B cell (primary cell): ENCODE measurements at regions not wholly inside any gene's neighbourhood (a gene's known extent, or its start where the extent isn't known, plus 50 kb on each side); places are given as distances from the start of the nearest gene placed in this dataset.

Experiments used
- ATAC-seq: fragments of 200-7000 bp; cut with Tn5 transposase; one replicate; pipeline ENCODE4 v1.10.0; 2021; ENCODE audit warnings: low read depth, mild to moderate bottlenecking, moderate number of reproducible peaks, moderate library complexity
- CTCF ChIA-PET: fragments of 350-600 bp; sonication (Branson Sonifier 250); formaldehyde crosslinking; loops from one replicate; lab custom pipeline; 2021; ENCODE audit warnings: antibody characterized with exemption, inconsistent platforms; lab: Charles Lee
- POLR2A ChIA-PET: fragments of 350-600 bp; sonication (Branson Sonifier 250); formaldehyde crosslinking; loops from one replicate; lab custom pipeline; 2021; ENCODE audit warnings: antibody characterized with exemption; lab: Charles Lee
- DNase-seq: peaks from one replicate; pipeline ENCODE4 v3.0.0; 2013
- H2AFZ ChIP-seq: 2 replicates; pipeline ENCODE4 v1.6.1; 2012; ENCODE audit warnings: mild to moderate bottlenecking, low read depth, low read length; ENCODE audit not compliant: insufficient read depth, poor library complexity, severe bottlenecking
- H3K27ac ChIP-seq, 2 donors: 1 replicate in 1 of 2; 2 replicates in 1 of 2; pipeline ENCODE4 v1.5.1; 2012 to 2013; ENCODE audit warnings: low read length in 2 of 2, mild to moderate bottlenecking in 2 of 2, moderate library complexity in 1 of 2
- H3K27me3 ChIP-seq, 4 experiments: fragments of 200-600 bp in 1 of 4; sonication (generic) in 1 of 4; replicated peaks in 1 of 4; 1 replicate in 2 of 4; 2 replicates in 2 of 4; pipeline versions ENCODE4 v1.6.1 to v1.7.0; 2013 to 2016; ENCODE audit warnings: low read length in 3 of 4, mild to moderate bottlenecking in 2 of 4, mixed read lengths in 1 of 4, moderate library complexity in 1 of 4; ENCODE audit not compliant: insufficient read depth in 4 of 4, control insufficient read depth in 3 of 4; ENCODE audit errors: control extremely low read depth in 1 of 4
- H3K36me3 ChIP-seq, 2 experiments: replicated peaks in 1 of 2; 1 replicate in 1 of 2; 2 replicates in 1 of 2; pipeline versions ENCODE4 v1.6.1 to v1.7.1; 2013; ENCODE audit warnings: low read length in 1 of 2; ENCODE audit not compliant: insufficient read depth in 2 of 2, control insufficient read depth in 1 of 2; ENCODE audit errors: control extremely low read depth in 1 of 2, extremely low read depth in 1 of 2
- H3K4me1 ChIP-seq, 2 donors: fragments of 200-600 bp in 1 of 2; sonication (generic) in 1 of 2; 1 replicate in 1 of 2; 2 replicates in 1 of 2; pipeline versions ENCODE4 v1.5.1 to v1.6.1; 2013 to 2017; ENCODE audit warnings: low read length in 2 of 2; ENCODE audit not compliant: control insufficient read depth in 2 of 2, insufficient read depth in 2 of 2
- H3K4me2 ChIP-seq: replicated peaks from 2 replicates; pipeline ENCODE3; 2012; ENCODE audit warnings: mild to moderate bottlenecking, low read depth, low read length; ENCODE audit not compliant: poor library complexity, severe bottlenecking
- H3K4me3 ChIP-seq, 5 experiments: fragments of 200-600 bp in 1 of 5; sonication (generic) in 1 of 5; 1 replicate in 3 of 5; 2 replicates in 2 of 5; pipeline versions ENCODE4 v1.5.1 to v1.7.0; 2011 to 2016; ENCODE audit warnings: low read length in 4 of 5, mild to moderate bottlenecking in 4 of 5, low read depth in 2 of 5, control low read depth in 1 of 5, moderate library complexity in 1 of 5; ENCODE audit not compliant: insufficient read depth in 1 of 5; ENCODE audit errors: control extremely low read depth in 1 of 5, extremely low read depth in 1 of 5
- H3K79me2 ChIP-seq: fragments of 200-600 bp; sonication (generic); one replicate; pipeline ENCODE4 v1.6.0; 2016; ENCODE audit warnings: low read length; ENCODE audit not compliant: control insufficient read depth, insufficient read depth
- H3K9ac ChIP-seq: fragments of 200-600 bp; sonication (generic); 2 replicates; pipeline ENCODE4 v1.6.1; 2017; ENCODE audit warnings: mild to moderate bottlenecking, low read length, moderate library complexity
- H3K9me3 ChIP-seq, 3 donors: one replicate each; pipeline versions ENCODE4 v1.6.1 to v1.7.1; 2013; ENCODE audit warnings: low read length in 2 of 3; ENCODE audit not compliant: control insufficient read depth in 2 of 3, insufficient read depth in 1 of 3; ENCODE audit errors: control extremely low read depth in 1 of 3
- H4K20me1 ChIP-seq: 2 replicates; pipeline ENCODE4 v1.6.0; 2012; ENCODE audit warnings: mild to moderate bottlenecking, low read length; ENCODE audit not compliant: insufficient read depth, control insufficient read depth, poor library complexity, severe bottlenecking
- H3K27ac Mint-ChIP-seq: one replicate; pipeline ENCODE4 v1.8.0; 2021; ENCODE audit warnings: mixed read lengths
- H3K27me3 Mint-ChIP-seq: one replicate; pipeline ENCODE4 v1.8.0; 2021; ENCODE audit warnings: mixed read lengths
- H3K4me1 Mint-ChIP-seq: one replicate; pipeline ENCODE4 v1.8.0; 2021; ENCODE audit warnings: mixed read lengths
- H3K4me3 Mint-ChIP-seq: one replicate; pipeline ENCODE4 v1.8.0; 2021; ENCODE audit warnings: mixed read lengths
- H3K9me3 Mint-ChIP-seq: one replicate; pipeline ENCODE4 v1.8.0; 2022; ENCODE audit warnings: mixed read lengths; ENCODE audit not compliant: insufficient read depth
- CTCF ChIP-seq: fragments of 200-600 bp; IDR thresholded peaks from one replicate; pipeline ENCODE4 v1.8.0; 2022; ENCODE audit warnings: antibody characterized with exemption, mild to moderate bottlenecking
- EZH2 ChIP-seq: IDR thresholded peaks from 2 replicates; pipeline ENCODE4 v1.6.1; 2012; ENCODE audit warnings: borderline replicate concordance, low read depth, mild to moderate bottlenecking, moderate library complexity, low read length; ENCODE audit not compliant: insufficient read depth, poor library complexity, severe bottlenecking
- WGBS: methylation state at CpG from one replicate; pipeline ENCODE4 v1.1.5; 2013; ENCODE audit warnings: missing lambda C conversion rate; ENCODE audit not compliant: insufficient coverage; 5-methylcytosine and 5-hydroxymethylcytosine counted together
- intact Hi-C: fragments of 100-400 bp; cut with micrococcal nuclease; formaldehyde crosslinking; loops from one replicate; pipeline ENCODE4 v1.10.0; 2022

- Histone ChIP-seq H4K20me1 (no peaks in the 10 kb centered on the region), H3K27me3 (no peaks in the 10 kb centered on the region), H3K36me3 (no peaks in the 10 kb centered on the region), H3K9me3 (peaks cover 0 to 4% (median 0%) of the 10 kb centered on the region in 3 donors), H3K79me2 (no peaks in the 10 kb centered on the region), H3K27ac (no peak overlapping the region), H3K9ac (no peak overlapping the region), H3K4me1 (no peaks in the 10 kb centered on the region), H3K4me3 (no peak overlapping the region), H3K4me2 (no peak overlapping the region), H2AFZ (no peak overlapping the region)
- Mint-ChIP-seq H3K4me1 (no peaks in the 10 kb centered on the region), H3K4me3 (no peak overlapping the region), H3K27me3 (no peaks in the 10 kb centered on the region), H3K27ac (no peak overlapping the region), H3K9me3 (peaks cover 9% of the 10 kb centered on the region)
- ATAC-seq (no peak), DNase-seq (no peak)
- intact Hi-C loops: no loop called here
- POLR2A ChIA-PET: no interaction called here
- 71% methylated on average over 10 of the region's 10 CpGs for WGBS
- TF ChIP-seq CTCF (no peak), EZH2 (no peak)
- CTCF ChIA-PET: no interaction called here
Measured at GRCh38 chr18:76098674-76099411, 396.2 kb downstream of the ZNF516 start.

DNA sequence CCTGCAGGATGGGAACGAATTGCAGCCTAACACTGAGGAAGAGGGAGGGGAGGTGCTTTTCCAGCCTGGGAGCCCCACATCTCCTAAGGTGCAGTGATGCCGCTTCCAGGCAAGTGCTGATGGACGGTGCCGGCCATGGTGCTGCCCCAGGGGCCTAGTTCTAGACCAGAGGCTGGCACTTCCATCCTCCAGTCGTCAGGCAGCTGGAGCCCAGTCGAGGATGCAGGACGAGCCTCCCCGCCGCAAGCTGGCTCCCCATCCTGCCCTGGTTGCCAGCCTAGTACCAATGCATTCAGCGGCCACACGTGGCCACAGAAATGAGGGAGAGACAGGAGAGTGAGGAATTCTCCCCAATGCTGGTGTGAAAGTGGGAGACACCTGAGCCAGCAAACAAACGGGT lies 413.5 kb downstream of the ZNF516 start:
- no peaks in the 10 kb centered on the region for H3K79me2 ChIP-seq
- intact Hi-C loops: no loop called here
- no peak for ATAC-seq

More for the DNA sequence above, 413.5 kb downstream of the ZNF516 start:
- Mint-ChIP-seq H3K9me3 (peaks cover 4% of the 10 kb centered on the region), H3K4me1 (no peaks in the 10 kb centered on the region), H3K4me3 (no peak overlapping the region), H3K27me3 (no peaks in the 10 kb centered on the region), H3K27ac (no peak overlapping the region)
- H4K20me1 ChIP-seq: no peaks in the 10 kb centered on the region
- TF ChIP-seq CTCF (no peak), EZH2 (no peak)
- CTCF ChIA-PET: no interaction called here
- no peak overlapping the region for H3K4me2 ChIP-seq
- H3K4me1 ChIP-seq: no peaks in the 10 kb centered on the region
- 87% methylated on average over 11 of the region's 12 CpGs for WGBS
- no peak for DNase-seq
- H3K27ac ChIP-seq: no peak overlapping the region
- POLR2A ChIA-PET: no interaction called here
- no peaks in the 10 kb centered on the region for H3K36me3 ChIP-seq
- no peak overlapping the region for H2AFZ ChIP-seq
- H3K9ac ChIP-seq: no peak overlapping the region
- no peak overlapping the region for H3K4me3 ChIP-seq
- H3K27me3 ChIP-seq: no peaks in the 10 kb centered on the region
- H3K9me3 ChIP-seq: peaks cover 0 to 20% (median 0%) of the 10 kb centered on the region in 3 donors
